ENCODE measurements at regions not wholly inside any gene's neighbourhood (a gene's known extent, or its start where the extent isn't known, plus 50 kb on each side); places are given as distances from the start of the nearest gene placed in this dataset.

- no peaks in the 10 kb centered on the region for H3F3A ChIP-seq (ENCODE audit: control insufficient read depth, insufficient read depth)
- peaks cover 3% of the 10 kb centered on the region for H3K4me1 ChIP-seq (ENCODE audit: control insufficient read depth, low read length)
- H3K27ac ChIP-seq (ENCODE audit: low read depth, low read length), result no peak overlapping the region
- TF ChIP-seq CTCF (IDR thresholded peaks at IDR 0.05; ENCODE audit: low read depth, low read length, poor library complexity, severe bottlenecking) (no peak), EZH2phosphoT487 (IDR thresholded peaks at IDR 0.05; ENCODE audit: borderline replicate concordance, low read length) (no peak)
- H3K36me3 ChIP-seq (ENCODE audit: control insufficient read depth, low read length), result no peaks in the 10 kb centered on the region
- H3K27me3 ChIP-seq (ENCODE audit: control insufficient read depth, low read length), result no peaks in the 10 kb centered on the region
- H3K4me3 ChIP-seq (ENCODE audit: low read length), result no peak overlapping the region
- H4K20me1 ChIP-seq (ENCODE audit: control insufficient read depth, insufficient read depth, low read depth, low read length), result no peaks in the 10 kb centered on the region
- H3K4me2 ChIP-seq (ENCODE audit: low read length), result no peak overlapping the region
- no peaks in the 10 kb centered on the region for H3K9me2 ChIP-seq (replicated peaks; ENCODE audit: control insufficient read depth, low read length)
- H3K79me2 ChIP-seq (ENCODE audit: control insufficient read depth, low read length), result no peaks in the 10 kb centered on the region
- no peaks in the 10 kb centered on the region for H3K9me3 ChIP-seq (ENCODE audit: control insufficient read depth, insufficient read depth, low read length)
Measured at GRCh38 chr10:4141471-4141870, 356.5 kb upstream of the KLF6 start.

GRCh38 chr10:4138146-4138721, 353.2 kb upstream of the KLF6 start:
- no peak overlapping the region for H3K27ac ChIP-seq (ENCODE audit: low read depth, low read length)
- no peak for TF ChIP-seq EZH2phosphoT487 (IDR thresholded peaks at IDR 0.05; ENCODE audit: borderline replicate concordance, low read length)
- TF ChIP-seq CTCF (IDR thresholded peaks at IDR 0.05; ENCODE audit: low read depth, low read length, poor library complexity, severe bottlenecking), result no peak
- no peaks in the 10 kb centered on the region for H3K9me3 ChIP-seq (ENCODE audit: control insufficient read depth, insufficient read depth, low read length)
- no peaks in the 10 kb centered on the region for H3K27me3 ChIP-seq (ENCODE audit: control insufficient read depth, low read length)
- H3K36me3 ChIP-seq (ENCODE audit: control insufficient read depth, low read length), result no peaks in the 10 kb centered on the region
- H3K79me2 ChIP-seq (ENCODE audit: control insufficient read depth, low read length), result no peaks in the 10 kb centered on the region
- no peak overlapping the region for H3K4me2 ChIP-seq (ENCODE audit: low read length)
- no peaks in the 10 kb centered on the region for H3K9me2 ChIP-seq (replicated peaks; ENCODE audit: control insufficient read depth, low read length)
- H3K4me3 ChIP-seq (ENCODE audit: low read length), result no peak overlapping the region
- H4K20me1 ChIP-seq (ENCODE audit: control insufficient read depth, insufficient read depth, low read depth, low read length), result no peaks in the 10 kb centered on the region
- no peaks in the 10 kb centered on the region for H3F3A ChIP-seq (ENCODE audit: control insufficient read depth, insufficient read depth)
- H3K4me1 ChIP-seq (ENCODE audit: control insufficient read depth, low read length), result peaks cover 15% of the 10 kb centered on the region

- no peak overlapping the region for H3K4me3 ChIP-seq (ENCODE audit: low read length)
- peaks cover 18% of the 10 kb centered on the region for H3K4me1 ChIP-seq (ENCODE audit: control insufficient read depth, low read length)
- no peaks in the 10 kb centered on the region for H3K79me2 ChIP-seq (ENCODE audit: control insufficient read depth, low read length)
- TF ChIP-seq EZH2phosphoT487 (IDR thresholded peaks at IDR 0.05; ENCODE audit: borderline replicate concordance, low read length), result no peak
- no peak for TF ChIP-seq CTCF (IDR thresholded peaks at IDR 0.05; ENCODE audit: low read depth, low read length, poor library complexity, severe bottlenecking)
- H3K9me3 ChIP-seq (ENCODE audit: control insufficient read depth, insufficient read depth, low read length), result no peaks in the 10 kb centered on the region
- H3K9me2 ChIP-seq (replicated peaks; ENCODE audit: control insufficient read depth, low read length), result no peaks in the 10 kb centered on the region
- no peaks in the 10 kb centered on the region for H4K20me1 ChIP-seq (ENCODE audit: control insufficient read depth, insufficient read depth, low read depth, low read length)
- no peaks in the 10 kb centered on the region for H3K36me3 ChIP-seq (ENCODE audit: control insufficient read depth, low read length)
- H3K27me3 ChIP-seq (ENCODE audit: control insufficient read depth, low read length), result no peaks in the 10 kb centered on the region
- no peak overlapping the region for H3K4me2 ChIP-seq (ENCODE audit: low read length)
- H3F3A ChIP-seq (ENCODE audit: control insufficient read depth, insufficient read depth), result no peaks in the 10 kb centered on the region
- H3K27ac ChIP-seq (ENCODE audit: low read depth, low read length), result no peak overlapping the region
Measured at GRCh38 chr10:4137299-4137698, 352.3 kb upstream of the KLF6 start.
